ENCODE measurements at regions not wholly inside any gene's neighbourhood (a gene's known extent, or its start where the extent isn't known, plus 50 kb on each side); places are given as distances from the start of the nearest gene placed in this dataset.
A peak's percentile ranks its signal among the peaks of the same experiment; 100 is the strongest.
"Not testable (repeated sequence)": the region's sequence is repeated elsewhere in the genome, so short reads cannot be mapped to it uniquely, and the experiment has no call there.

DNA sequence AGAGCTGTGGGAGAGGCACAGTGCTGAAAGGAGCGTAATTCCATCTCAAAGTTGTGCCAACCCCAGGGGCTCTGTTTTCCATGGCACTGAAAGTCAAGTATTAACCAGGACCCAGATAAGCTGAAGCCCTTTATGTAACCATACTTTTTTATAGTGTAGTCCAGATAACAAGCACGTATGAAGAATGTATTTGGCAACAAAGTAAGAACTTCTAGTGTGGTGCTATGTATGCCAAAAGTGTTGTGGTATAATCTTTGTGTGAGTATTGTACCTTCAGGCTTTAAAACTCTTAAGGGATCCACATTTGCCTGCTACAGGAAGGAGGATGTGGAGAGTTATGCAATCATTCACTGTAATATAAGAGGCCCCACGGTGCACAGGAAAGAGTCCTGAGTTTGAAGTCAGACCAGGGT lies 129.4 kb downstream of the IBTK start:
- DNase-seq = peak; percentile 20

DNA sequence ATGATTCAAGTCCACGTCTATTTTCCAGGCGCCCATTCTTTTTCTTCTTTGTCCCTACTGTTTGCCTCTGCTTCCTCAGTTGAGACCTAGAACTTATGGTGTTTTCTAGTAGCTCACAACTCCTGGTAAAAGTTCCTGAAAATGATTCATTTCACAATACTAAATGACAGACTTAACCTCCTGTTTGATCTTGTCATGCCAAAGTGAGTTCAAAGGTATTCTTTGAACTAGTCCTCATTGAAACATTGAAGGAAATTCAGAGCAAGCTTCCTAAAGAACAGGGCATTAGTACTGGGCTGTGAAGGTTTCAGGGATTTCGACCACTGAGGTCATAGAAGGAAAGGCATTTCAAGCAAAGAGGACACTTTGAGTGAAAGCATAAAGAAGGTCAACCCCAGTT lies 132.8 kb downstream of the IBTK start:
- no peak for DNase-seq

DNA sequence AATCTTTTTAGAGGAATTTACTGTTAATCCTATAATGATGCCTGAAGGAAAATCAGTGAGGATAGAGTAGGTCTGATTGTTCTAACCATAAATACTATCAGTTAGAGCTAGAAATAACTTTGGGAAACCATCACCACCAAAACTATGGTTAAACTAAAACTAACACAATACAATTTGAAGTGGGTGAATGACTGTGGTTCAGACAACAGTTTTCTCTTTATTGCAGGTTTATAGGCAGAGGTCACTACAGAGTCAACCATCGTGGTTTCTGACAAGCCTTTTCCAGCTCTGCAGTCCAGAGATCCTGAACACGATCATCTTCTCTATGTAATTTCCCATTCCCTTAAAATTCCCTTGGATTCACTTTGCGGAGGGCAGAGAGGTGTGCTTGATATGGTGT lies 134.3 kb downstream of the IBTK start:
- DNase-seq = no peak

DNA sequence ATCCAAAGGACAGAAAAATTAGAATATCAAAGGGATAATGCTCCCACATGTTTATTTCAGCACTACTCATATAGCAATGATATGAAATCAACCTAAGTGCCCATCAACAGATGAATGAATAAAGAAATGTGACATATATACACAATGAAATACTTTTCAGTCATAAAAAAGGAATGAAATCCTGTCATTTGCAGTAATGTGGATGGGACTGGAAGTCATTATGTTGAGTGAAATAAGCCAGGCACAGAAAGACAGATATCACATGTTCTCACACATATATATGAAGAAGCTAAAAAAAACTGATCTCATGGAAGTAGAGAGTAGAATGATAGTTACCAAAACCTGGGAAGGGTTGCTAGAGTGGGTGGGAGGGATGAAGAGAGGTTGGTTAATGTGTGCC lies 135.7 kb downstream of the IBTK start:
- DNase-seq = no peak

DNA sequence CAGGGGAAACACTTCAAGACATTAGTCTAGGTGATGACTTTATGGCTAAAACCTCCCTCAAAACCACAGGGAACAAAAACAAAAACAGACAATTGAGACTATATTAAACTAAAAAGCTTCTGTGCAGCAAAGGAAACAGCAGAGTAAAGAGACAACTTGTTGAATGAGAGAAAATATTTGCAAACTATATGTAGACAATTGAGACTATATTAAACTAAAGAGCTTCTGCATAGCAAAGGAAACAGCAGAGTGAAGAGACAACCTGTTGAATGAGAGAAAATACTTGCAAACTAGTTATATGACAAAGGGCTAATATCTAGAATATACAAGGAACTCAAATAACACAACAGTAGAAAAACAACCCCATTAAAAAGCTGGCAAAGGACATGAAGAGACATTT lies 136.4 kb downstream of the IBTK start:
- no peak for DNase-seq

DNA sequence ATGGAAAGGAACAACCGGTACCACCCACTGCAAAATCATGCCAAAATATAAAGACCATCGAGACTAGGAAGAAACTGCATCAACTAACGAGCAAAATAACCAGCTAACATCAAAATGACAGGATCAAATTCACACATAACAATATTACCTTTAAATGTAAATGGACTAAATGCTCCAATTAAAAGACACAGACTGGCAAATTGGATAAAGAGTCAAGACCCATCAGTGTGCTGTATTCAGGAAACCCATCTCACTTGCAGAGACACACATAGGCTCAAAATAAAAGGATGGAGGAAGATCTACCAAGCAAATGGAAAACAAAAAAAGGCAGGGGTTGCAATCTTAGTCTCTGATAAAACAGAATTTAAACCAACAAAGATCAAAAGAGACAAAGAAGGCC lies 144.4 kb downstream of the IBTK start:
- DNase-seq = not testable (repeated sequence)

DNA sequence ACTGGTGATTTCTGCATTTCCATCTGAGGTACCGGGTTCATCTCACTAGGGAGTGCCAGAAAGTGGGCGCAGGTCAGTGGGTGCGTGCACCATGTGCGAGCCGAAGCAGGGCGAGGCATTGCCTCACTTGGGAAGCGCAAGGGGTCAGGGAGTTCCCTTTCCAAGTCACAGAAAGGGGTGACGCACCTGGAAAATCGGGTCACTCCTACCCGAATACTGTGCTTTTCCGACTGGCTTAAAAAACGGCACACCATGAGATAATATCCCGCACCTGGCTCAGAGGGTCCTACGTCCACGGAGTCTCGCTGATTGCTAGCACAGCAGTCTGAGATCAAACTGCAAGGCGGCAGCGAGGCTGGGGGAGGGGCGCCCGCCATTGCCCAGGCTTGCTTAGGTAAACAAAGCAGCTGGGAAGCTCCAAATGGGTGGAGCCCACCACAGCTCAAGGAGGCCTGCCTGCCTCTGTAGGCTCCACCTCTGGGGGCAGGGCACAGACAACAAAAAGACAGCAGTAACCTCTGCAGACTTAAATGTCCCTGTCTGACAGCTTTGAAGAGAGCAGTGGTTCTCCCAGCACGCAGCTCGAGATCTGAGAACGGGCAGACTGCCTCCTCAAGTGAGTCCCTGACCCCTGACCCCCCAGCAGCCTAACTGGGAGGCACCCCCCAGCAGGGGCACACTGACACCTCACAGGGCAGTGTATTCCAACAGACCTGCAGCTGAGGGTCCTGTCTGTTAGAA lies 146.0 kb downstream of the IBTK start:
- DNase-seq = not testable (repeated sequence)

DNA sequence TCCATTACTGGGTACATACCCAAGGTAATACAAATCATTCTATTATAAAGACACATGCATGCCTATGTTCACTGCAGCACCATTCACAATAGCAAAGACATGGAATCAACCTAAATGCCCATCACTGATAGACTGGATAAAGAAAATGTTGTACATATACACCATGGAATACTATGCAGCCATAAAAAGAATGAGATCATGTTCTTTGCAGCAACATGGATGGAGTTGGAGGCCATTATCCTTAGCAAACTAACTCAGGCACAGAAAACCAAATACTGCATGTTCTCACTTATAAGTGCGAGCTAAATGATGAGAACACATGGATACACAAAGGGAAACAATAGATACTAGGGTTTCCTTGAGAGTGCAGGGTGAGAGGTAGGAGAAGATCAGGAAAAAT lies 146.8 kb downstream of the IBTK start:
- not testable (repeated sequence) for DNase-seq

DNA sequence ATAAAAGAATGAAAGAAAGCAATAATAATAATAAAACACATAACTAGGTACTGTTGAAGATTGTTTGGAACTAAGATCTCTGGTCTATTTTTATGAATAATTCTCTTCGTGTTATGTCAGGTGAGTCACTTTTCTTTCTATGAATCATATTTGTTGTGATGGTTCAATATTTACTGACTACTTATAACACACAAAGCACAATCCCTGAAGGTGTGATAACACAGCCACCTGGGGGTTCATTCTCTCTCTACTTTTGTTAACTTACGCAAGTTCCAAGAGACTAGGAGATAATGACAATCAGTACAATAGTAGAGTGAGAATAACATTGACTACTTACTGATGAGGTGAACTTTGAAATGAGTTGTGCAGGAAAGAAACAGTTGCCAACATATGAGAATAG lies 149.9 kb downstream of the IBTK start:
- DNase-seq = no peak

DNA sequence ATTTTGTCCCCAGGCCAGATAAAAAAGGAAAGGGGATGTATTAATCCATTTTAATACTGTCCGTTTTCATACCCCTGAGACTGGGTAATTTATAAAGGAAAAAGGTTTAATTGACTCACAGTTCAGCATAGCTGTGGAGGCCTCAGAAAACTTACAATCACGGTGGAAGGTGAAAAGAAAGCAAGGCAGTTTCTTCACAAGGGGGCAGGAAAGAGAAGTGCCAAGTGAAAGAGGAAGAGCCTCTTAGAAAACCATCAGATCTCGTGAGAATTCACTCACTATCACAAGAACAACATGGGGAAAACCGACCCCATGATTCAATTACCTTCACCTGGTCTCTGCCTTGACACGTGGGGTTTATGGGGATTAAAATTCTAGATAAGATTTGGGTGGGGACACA lies 152.5 kb downstream of the IBTK start:
- DNase-seq = no peak

DNA sequence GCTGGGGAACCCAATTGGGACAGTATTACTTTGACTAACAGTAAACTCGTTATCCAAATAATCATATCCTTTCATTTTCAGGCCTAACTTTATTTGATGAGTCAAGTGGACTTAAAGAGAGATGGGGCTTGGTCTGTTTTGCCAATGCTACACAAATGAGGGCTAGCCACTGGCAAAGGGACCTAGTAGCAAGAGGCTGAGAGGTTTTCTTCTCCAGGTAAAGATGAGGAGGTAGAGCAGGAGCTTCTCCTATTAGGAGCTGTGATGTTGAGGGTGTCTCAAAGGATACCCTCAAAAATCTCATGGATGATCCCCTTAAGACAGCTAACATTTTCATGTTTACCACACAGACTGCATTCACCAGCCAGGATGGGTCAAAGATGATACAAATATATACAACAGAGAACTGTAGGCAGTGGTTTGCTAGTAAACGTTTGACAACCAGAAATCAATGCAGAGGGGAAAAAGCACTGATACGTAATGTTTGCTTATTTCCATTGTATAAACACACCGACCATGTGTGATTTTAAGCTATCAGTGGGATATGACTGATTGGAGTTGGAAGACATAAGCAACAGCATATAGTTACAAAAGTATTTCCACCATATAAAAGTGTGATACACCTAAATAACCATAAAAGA lies 153.3 kb downstream of the IBTK start:
- DNase-seq = no peak

DNA sequence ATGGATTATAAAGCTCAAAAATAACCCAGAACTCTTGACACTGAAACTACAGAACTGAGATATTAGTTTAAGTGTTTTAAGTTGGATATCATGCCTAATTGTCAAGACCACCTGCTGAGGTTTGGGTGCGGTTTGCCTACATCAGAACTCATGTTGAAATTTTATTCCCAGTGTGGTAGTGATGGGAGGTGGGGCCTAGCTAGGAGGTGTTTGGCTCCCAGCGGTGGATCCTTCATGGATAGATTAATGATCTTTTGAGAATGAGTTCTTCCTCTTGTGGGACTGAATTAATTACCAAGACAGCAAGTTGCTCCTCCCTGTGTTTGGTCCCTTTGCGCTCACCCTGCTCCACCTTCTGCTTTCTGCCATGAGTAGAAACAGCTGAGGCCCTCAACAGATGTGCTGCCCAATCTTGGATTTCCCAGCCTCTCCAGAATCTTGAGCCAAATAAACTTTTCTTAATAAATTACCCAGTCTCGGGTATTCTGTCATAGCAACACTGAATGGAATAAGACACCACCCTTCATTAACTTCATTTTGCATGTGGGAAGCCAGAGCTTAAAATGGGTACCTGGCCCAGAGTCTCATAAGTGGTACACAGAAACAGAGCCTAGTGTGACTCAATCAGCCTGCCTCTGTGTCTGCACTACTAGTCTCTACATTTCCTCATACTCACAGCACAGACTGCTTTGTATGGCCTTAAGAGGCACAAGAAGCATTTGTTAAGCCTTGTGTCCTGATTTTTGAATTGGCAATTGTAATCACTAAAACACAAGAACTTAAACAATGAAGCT lies 158.4 kb downstream of the IBTK start:
- DNase-seq = no peak

DNA sequence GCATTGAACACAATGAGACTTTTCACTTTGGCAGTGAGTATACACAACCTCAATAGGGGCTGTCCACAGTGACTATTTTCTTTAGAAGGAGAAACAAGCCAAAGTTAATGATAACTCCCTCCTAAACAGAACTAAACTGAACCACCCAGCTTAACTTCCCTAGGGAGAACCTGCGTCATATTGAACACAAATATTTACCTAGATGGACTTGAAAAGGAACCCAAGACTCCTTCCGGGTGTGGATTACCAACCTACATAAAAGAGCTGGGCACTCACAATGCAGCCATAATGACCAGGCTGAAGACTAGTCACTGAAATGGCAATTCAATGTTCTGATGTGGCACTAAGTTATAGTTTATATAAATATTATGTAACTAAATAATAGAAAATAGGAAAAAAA lies 160.6 kb downstream of the IBTK start:
- DNase-seq = no peak

DNA sequence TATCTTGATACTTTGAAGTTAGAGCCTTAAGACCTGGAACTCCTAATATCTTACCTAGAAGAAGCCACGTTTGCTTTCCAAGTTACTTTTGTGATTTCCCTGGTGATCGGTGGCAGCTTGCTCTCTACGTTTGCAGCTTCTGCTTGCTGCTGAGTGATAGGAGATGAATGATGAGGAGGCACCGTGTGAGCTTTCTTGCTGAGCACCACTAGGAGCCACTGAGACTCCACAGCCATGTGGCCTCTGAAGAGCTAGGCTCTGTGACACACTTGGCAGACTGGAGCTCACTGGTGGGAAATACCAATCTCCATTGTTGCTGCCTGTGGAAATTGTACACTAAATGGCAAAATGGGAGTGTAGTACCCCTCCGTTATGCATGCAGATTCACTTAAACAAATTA lies 161.8 kb downstream of the IBTK start:
- no peak for DNase-seq

DNA sequence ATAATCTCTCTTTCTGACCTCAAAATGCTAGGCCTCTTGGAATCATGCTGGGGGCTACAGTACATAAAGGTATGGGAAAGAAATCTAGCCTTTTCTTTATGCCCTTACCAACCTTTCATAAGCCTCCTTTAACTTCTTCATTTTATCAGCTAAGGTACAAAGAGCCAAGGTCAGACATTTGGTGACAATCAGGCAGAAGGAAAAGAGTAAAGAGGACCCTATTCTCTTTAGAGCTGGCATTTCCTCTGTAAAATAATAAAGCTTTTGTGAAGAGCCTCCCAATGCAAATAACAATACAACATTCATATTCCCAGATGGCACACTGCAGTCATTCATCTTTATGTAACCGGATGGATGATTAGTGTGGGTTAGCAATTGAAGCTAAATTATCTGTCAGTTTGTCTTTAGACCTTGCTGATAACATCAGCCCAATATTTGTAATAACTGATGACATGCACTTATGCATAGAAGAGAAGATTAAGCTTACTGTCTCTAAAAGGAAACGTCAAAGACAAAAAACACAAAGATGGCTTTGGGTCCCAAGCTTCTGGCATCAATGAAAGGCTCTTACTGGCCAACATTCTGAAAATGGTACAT lies 163.1 kb downstream of the IBTK start:
- no peak for DNase-seq

DNA sequence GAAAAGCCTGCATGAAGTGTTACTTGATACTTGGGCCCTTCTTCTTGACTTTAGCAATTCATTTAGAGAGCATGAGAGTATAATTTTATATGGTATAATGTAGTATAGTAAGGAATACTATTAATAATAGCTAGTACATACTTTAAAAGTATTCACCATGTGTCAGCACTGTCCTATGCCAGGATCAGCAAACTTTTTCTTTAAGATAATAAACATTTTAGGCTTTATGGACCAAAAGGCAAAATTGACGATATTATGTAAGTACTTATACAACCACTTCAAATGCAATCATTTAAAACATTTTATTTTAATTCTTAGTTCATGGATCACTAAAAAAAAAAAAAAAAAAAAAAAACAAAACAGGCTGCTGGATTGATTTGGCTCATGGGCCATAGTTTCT lies 163.9 kb downstream of the IBTK start:
- no peak for DNase-seq

DNA sequence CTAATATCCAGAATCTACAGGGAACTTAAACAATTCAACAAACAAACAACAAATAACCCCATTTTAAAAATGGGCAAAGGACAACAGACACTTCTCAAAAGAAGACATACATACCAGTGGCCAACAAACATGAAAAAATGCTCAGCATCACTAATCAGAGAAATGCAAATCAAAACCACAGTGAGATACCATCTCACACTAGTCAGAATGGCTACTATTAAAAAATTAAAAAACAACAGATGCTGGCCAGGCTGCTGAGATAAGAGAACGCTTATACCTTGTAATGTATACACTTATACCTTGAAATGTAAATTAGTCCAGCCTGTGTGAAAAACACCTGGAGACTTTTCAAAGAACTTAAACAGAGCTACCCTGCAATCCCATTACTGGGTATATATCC lies 166.8 kb downstream of the IBTK start:
- DNase-seq = no peak

DNA sequence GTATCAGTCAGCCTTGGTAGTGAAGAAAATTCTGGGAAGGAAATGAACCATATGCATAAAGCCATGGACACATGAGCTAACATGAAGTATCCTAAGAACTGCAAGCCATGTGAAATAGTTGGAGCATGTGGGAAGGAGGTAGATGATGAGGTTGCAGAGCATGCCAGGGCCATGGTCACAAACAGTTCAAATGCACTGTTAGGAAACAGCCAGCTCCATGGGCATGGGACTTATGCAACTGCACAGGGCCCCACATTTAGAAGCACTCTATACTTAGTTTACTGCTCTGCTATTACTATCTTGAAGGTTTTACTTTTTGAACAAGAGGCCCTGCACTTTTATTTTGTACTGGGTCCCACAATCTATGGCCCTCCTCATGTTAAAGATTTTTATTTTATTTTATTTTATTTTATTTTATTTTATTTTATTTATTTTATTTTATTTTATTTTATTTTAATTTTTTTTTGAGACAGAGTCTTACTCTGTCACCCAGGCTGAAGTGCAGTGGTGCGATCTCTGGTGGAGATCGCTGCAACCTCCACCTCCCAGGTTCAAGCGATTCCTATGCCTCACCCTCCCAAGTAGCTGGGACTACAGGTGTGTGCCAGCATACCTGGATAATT lies 169.1 kb downstream of the IBTK start:
- DNase-seq = no peak

DNA sequence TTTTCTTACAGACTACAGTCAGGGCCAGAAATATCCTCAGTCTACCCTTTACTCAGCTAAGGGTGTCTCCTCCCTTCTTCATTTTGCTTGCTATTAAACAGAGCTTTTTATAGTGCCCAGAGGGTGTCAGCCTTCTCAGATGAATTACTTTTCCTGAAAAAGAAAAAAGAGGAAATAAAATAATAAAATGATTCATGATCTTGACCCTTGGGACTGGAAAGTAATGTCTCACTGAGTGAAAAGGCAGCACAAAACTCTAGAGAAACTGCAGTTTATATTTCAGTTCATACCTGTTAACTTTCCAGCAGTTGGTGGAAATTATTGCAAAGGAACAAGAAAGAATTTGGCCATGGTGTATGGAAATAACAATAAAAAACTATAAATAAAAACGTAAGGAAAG lies 170.6 kb downstream of the IBTK start:
- no peak for DNase-seq

DNA sequence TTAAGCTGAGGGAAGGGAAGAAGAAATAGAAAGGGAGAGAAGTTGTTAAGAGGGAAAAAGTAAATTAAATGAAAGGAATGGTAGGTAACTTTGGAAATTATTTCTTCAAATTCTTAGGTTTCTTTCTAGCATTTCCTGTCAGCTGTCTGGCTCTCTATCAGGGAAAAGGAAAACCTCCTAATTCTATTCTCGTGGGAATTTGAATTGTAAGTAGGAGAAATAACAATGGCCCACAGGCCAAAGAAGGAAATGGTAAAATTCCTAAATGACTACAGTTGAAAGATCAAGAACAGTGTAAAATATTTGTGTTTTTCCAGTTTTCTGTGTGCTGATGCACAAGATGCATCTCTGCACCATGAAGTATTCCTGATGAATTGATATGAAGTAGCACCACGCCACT lies 173.0 kb downstream of the IBTK start:
- no peak for DNase-seq

DNA sequence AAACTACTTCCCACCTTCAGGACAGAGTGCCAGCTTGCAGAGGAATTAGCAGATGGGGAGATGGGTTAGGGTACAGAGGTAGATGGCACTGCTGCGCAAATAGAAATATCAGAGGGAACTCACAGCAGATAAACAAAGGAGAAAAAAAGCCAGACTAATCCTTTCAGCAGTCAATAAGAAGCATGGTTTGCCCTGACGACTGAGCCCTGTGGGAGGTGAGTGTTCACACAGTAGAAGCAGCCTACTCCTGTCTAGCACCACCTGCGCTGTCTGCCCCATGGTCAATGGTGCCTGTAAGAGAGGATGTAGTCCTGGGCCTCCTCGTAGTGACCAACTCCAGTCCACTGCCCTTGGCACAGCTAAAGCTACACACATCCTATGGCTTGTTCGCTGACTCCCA lies 174.1 kb downstream of the IBTK start:
- DNase-seq = no peak

DNA sequence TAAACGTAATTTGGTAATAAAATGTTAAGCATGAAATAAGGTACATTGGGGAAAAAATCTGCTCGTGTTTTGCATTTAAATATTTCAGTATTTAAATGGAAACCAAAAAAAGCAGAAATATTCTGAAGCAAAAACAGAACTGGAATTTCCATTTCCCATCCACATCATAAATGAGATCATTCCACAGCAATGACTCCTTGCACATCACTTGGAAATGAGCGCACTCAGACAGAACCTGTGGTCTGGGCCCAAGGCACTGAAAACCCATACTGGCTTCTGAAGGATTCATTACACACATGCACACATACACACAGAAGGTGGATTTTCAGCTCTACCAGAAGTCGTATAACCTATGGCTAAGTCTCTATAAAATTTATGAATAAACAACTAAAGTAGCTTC lies 174.8 kb downstream of the IBTK start:
- DNase-seq = no peak

DNA sequence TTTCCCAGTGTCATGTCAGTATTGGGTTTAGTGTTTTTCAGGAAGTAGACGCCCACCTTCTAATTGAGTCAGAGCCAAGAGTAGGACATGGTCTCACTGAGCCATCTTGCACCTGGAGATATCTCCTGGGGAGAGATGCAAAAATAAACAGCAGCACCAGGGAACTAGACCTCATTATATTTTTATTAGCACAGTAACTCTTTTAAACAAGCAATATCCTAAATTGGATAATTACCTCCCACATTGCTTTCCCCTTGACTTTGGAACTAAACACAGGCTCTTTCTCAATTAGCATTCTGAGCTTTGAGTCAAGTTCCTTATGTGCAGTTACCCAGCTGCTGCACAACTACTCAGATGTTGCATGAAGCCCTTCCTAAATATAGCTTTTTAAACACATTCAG lies 175.4 kb downstream of the IBTK start:
- no peak for DNase-seq

All from hematopoietic multipotent progenitor cell treated with erythropoietin and hydrocortisone succinate and interleukin-3 and kit ligand, for 6 days (in vitro differentiated cells).